Esophagus muscularis mucosa (tissue), 4 donors: ENCODE measurements at regions not wholly inside any gene's neighbourhood (a gene's known extent, or its start where the extent isn't known, plus 50 kb on each side); places are given as distances from the start of the nearest gene placed in this dataset.

ENCODE experiments used
- DNase-seq: peaks from one replicate; pipeline ENCODE4 v3.0.0-alpha.2; 2017; ENCODE audit errors: extremely low spot score
- H3K27ac ChIP-seq, 4 donors: fragments of 200-600 bp; sonication (generic); replicated peaks in 1 of 4; 1 replicate in 3 of 4; 2 replicates in 1 of 4; pipeline ENCODE4 v1.5.1; 2016 to 2019; ENCODE audit warnings: mild to moderate bottlenecking in 1 of 4
- H3K27me3 ChIP-seq, 4 donors: fragments of 200-600 bp; sonication (generic); one replicate each; pipeline versions ENCODE4 v1.5.1 to v1.6.0; 2016 to 2019
- H3K36me3 ChIP-seq, 4 donors: fragments of 200-600 bp; sonication (generic); one replicate each; pipeline ENCODE4 v1.5.1; 2016 to 2019
- H3K4me1 ChIP-seq, 4 donors: fragments of 200-600 bp; sonication (generic); one replicate each; pipeline ENCODE4 v1.5.1; 2016 to 2019
- H3K4me3 ChIP-seq, 4 donors: fragments of 200-600 bp; sonication (generic); 1 replicate in 2 of 4; 2 replicates in 2 of 4; pipeline ENCODE4 v1.5.1; 2016 to 2019; ENCODE audit warnings: mild to moderate bottlenecking in 4 of 4, moderate library complexity in 1 of 4
- H3K9me3 ChIP-seq, 4 donors: fragments of 200-600 bp; sonication (generic); 1 replicate in 3 of 4; 2 replicates in 1 of 4; pipeline ENCODE4 v1.5.1; 2016 to 2019
- EP300 ChIP-seq: sonication (generic); formaldehyde crosslinking; IDR thresholded peaks from one replicate; pipeline ENCODE4 v1.6.1; 2017; ENCODE audit warnings: antibody characterized with exemption
- POLR2A ChIP-seq: fragments of 450-650 bp; IDR thresholded peaks from one replicate; pipeline ENCODE4 v1.6.1; 2017; ENCODE audit warnings: antibody characterized with exemption, moderate library complexity, mild to moderate bottlenecking, low read depth
- POLR2AphosphoS5 ChIP-seq, 2 donors: sonication (generic); formaldehyde crosslinking; IDR thresholded peaks; one replicate each; pipeline ENCODE4 v1.6.1; 2017; ENCODE audit warnings: antibody characterized with exemption in 2 of 2
- WGBS: methylation state at CpG from one replicate; pipeline ENCODE4 v1.1.5; 2018; 5-methylcytosine and 5-hydroxymethylcytosine counted together
- intact Hi-C: fragments of 100-400 bp; cut with DNase I; formaldehyde crosslinking; loops from one replicate; pipeline ENCODE4 v1.15.1; 2023
- TF ChIP-seq, protein P1 (sequence below), 3 experiments: fragments of 200-600 bp in 2 of 3; fragments of 450-650 bp in 1 of 3; sonication (generic) in 2 of 3; IDR thresholded peaks; one replicate each; pipeline ENCODE4 v1.5.1; 2017 to 2019; ENCODE audit warnings: antibody characterized with exemption in 3 of 3, mild to moderate bottlenecking in 2 of 3, moderate library complexity in 1 of 3

DNA sequence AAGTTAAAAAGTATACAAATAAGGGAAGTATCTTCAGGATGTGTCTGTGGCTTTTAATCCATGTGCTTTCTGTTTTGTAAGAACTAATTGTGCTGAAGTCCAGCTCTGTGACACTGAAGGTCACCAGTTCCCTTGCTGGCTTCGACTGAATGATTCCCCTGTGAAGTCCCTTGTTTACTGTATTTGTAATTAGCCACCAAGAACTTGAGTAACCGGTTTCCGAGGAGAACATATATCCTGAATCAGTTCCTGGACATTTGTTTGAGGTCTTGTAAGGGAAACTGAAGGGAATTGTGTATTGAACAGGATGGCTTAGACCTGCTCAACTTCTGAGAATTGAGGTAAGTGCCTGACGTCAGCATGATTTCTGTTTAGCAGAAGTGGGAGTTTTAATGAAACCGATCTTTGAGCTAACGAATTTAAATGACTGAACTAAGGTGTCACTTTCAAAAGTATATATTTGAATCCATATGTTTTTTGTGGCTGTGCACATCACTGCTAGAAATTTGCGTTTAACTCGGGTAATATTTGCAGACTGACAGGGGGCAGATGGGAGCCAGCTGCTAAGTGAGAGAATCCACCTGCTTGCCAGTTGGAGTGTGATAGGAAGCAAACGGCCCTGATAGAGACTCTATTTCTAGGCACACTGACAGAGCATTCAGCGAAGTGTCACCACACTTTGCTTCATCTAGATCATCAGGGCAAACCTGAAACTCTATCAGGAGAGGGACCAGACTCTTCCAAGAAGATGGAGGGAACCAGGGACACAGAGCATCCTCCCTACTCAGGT, 530.0 kb downstream of the RFC3 start:
- WGBS: 56% methylated on average over 10 of the region's 10 CpGs
- no peak for TF ChIP-seq POLR2A
- TF ChIP-seq, protein P1, sequence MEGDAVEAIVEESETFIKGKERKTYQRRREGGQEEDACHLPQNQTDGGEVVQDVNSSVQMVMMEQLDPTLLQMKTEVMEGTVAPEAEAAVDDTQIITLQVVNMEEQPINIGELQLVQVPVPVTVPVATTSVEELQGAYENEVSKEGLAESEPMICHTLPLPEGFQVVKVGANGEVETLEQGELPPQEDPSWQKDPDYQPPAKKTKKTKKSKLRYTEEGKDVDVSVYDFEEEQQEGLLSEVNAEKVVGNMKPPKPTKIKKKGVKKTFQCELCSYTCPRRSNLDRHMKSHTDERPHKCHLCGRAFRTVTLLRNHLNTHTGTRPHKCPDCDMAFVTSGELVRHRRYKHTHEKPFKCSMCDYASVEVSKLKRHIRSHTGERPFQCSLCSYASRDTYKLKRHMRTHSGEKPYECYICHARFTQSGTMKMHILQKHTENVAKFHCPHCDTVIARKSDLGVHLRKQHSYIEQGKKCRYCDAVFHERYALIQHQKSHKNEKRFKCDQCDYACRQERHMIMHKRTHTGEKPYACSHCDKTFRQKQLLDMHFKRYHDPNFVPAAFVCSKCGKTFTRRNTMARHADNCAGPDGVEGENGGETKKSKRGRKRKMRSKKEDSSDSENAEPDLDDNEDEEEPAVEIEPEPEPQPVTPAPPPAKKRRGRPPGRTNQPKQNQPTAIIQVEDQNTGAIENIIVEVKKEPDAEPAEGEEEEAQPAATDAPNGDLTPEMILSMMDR (IDR thresholded peaks at IDR 0.05): no peak
- no peak for TF ChIP-seq POLR2AphosphoS5 (IDR thresholded peaks at IDR 0.05)
- no peak for TF ChIP-seq EP300
- Histone ChIP-seq H3K4me1 (no peaks in the 10 kb centered on the region), H3K9me3 (no peaks in the 10 kb centered on the region), H3K36me3 (no peaks in the 10 kb centered on the region), H3K4me3 (no peak overlapping the region), H3K27me3 (no peaks in the 10 kb centered on the region), H3K27ac (no peak overlapping the region)
- DNase-seq: no peak
- intact Hi-C loops: no loop called here

DNA sequence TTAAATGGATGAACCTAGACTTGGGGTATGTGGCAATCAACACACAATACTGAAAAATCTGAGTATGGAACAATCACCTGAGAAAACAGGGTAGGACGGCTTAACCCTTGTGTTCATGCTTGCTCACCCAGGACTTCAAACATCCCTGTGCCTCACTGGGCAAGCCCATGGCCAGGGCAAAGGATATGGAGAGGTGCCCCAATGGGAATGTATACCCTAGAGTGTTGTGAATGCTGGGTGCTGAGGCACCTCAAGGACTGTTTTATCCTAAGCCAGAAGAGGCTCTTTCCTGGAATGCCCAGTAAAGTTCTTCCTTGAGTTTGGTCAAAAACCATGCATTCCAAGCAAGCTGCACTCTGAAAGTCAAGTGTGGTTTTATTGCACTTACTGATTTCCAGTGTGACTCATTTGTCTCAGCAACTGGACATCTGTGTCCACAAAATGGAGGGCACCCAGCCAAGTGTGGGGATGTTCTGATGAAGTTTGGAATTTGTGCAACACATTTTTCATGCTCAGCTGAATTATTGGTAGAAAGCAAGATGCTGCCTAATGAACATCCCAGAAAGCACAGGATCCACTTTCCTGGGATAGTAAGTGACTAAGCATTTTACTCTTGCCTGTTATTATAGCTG, 531.3 kb downstream of the RFC3 start:
- TF ChIP-seq POLR2AphosphoS5 (IDR thresholded peaks at IDR 0.05): no peak
- no peak for TF ChIP-seq POLR2A
- no peak for TF ChIP-seq EP300
- TF ChIP-seq, protein P1 (IDR thresholded peaks at IDR 0.05): no peak
- WGBS: 92% methylated on average over 1 of the region's 1 CpG

DNA sequence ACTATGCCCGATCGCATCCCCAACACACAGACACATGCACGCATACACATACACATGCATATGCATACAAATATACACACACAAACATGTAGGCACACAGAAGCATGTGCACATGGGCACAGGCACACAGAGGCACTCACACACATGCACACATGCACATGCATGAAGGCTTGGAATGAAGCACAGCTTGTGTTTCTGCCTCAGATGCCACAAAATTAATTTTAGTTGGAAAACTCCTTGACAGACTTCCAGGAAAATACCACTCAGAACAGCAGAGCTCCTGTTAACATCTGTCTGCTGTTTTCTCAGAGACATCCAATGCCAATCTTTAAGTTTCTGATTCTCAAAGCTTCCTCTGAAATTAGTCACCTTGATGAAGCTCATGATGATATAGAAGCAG, 532.7 kb downstream of the RFC3 start:
- 94% methylated on average over 3 of the region's 3 CpGs for WGBS
- intact Hi-C loops: no loop called here
- Histone ChIP-seq H3K4me1 (no peaks in the 10 kb centered on the region), H3K4me3 (no peak overlapping the region), H3K27ac (no peak overlapping the region), H3K27me3 (no peaks in the 10 kb centered on the region), H3K9me3 (no peaks in the 10 kb centered on the region), H3K36me3 (no peaks in the 10 kb centered on the region)
- TF ChIP-seq POLR2AphosphoS5 (IDR thresholded peaks at IDR 0.05) (no peak), POLR2A (no peak), EP300 (no peak)
- TF ChIP-seq, protein P1 (IDR thresholded peaks at IDR 0.05): no peak
- no peak for DNase-seq

More for the DNA sequence above, 531.3 kb downstream of the RFC3 start:
- H3K27ac ChIP-seq: no peak overlapping the region
- no peak for DNase-seq
- intact Hi-C loops: no loop called here
- H3K4me3 ChIP-seq: no peak overlapping the region
- no peaks in the 10 kb centered on the region for H3K9me3 ChIP-seq
- no peaks in the 10 kb centered on the region for H3K4me1 ChIP-seq
- no peaks in the 10 kb centered on the region for H3K36me3 ChIP-seq
- no peaks in the 10 kb centered on the region for H3K27me3 ChIP-seq

DNA sequence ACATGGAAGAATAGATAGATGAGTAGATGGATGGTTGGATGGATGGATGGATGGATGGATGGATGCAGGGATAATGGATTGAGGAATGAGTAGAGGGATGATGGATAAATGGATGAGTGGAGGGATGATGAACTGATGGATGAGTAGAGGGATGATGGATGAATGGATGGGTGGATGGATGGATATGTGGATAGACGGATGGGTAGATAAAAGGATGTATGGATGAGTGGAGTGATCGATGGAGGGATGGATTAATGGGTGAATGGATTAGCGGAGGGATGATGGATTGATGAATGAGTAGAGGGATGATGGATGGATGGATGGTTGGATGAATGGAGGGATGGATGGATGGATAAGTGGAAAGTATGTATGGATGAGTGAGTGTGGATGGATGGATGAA, 533.2 kb downstream of the RFC3 start:
- Histone ChIP-seq H3K9me3 (no peaks in the 10 kb centered on the region), H3K4me3 (no peak overlapping the region), H3K27ac (no peak overlapping the region), H3K27me3 (no peaks in the 10 kb centered on the region), H3K36me3 (no peaks in the 10 kb centered on the region), H3K4me1 (no peaks in the 10 kb centered on the region)
- no peak for TF ChIP-seq POLR2A
- TF ChIP-seq, protein P1 (IDR thresholded peaks at IDR 0.05): no peak
- no peak for TF ChIP-seq EP300
- TF ChIP-seq POLR2AphosphoS5 (IDR thresholded peaks at IDR 0.05): no peak
- WGBS: 94% methylated on average over 3 of the region's 3 CpGs
- intact Hi-C loops: no loop called here
- no peak for DNase-seq

DNA sequence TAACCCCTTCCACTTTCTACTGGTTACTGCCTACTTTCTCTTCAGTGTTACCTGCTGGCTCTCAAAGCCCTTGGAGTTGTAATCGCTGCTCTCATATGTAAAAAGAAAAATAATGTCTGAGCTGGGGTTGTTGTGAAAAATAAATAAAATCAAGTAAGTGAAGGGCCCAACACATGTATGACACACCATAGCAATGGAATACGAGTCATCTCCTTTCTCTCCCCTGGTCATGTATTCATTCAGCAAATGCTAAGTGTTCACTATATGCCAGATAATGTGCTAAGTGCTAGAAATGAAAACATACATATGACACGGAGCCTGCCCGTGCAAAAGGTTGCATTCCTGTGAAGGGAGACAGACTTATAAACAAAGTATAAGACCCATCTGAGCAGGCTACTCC, 535.0 kb downstream of the RFC3 start:
- no peak overlapping the region for H3K27ac ChIP-seq
- no peak overlapping the region for H3K4me3 ChIP-seq
- peak; percentile 53 for DNase-seq
- H3K27me3 ChIP-seq: no peaks in the 10 kb centered on the region
- H3K4me1 ChIP-seq: no peaks in the 10 kb centered on the region
- intact Hi-C loops: no loop called here
- TF ChIP-seq POLR2AphosphoS5 (IDR thresholded peaks at IDR 0.05) (no peak), EP300 (no peak), POLR2A (no peak)
- TF ChIP-seq, protein P1 (IDR thresholded peaks at IDR 0.05): no peak
- H3K9me3 ChIP-seq: no peaks in the 10 kb centered on the region
- WGBS: 91% methylated on average over 4 of the region's 4 CpGs
- no peaks in the 10 kb centered on the region for H3K36me3 ChIP-seq
